GM12872 (cell line): ENCODE measurements at regions not wholly inside any gene's neighbourhood (a gene's known extent, or its start where the extent isn't known, plus 50 kb on each side); places are given as distances from the start of the nearest gene placed in this dataset.

Experiments used
- CTCF ChIP-seq: IDR thresholded peaks from 3 replicates; pipeline ENCODE4 v1.5.1; 2011; ENCODE audit warnings: low read depth, mild to moderate bottlenecking, low read length, moderate library complexity; ENCODE audit not compliant: insufficient read depth

GRCh38 chr14:98964171-98964570, 307.8 kb downstream of the BCL11B start:
- no peak for TF ChIP-seq CTCF

GRCh38 chr14:98965076-98965475, 306.9 kb downstream of the BCL11B start:
- no peak for TF ChIP-seq CTCF

DNA sequence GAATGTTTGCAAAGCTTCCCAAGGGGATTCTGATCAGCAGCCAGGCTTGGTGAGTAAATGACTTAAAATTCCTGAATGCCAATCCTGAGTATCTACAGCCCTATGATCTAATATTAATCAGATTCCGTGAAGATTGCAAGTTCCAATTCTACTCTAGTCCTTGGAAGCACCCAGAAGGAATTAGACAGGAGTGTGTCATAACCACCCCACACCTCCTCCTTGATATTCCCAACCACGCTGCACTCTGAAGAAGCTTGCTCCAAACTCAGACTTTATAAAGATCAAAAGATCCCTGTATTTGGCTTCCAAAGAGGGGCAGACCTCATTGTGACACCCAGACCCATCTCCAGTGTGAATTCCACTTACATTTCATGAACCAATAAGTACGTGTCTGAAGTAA, 306.0 kb downstream of the BCL11B start:
- TF ChIP-seq CTCF, result no peak

GRCh38 chr14:98966475-98967162, 305.4 kb downstream of the BCL11B start:
- no peak for TF ChIP-seq CTCF

DNA sequence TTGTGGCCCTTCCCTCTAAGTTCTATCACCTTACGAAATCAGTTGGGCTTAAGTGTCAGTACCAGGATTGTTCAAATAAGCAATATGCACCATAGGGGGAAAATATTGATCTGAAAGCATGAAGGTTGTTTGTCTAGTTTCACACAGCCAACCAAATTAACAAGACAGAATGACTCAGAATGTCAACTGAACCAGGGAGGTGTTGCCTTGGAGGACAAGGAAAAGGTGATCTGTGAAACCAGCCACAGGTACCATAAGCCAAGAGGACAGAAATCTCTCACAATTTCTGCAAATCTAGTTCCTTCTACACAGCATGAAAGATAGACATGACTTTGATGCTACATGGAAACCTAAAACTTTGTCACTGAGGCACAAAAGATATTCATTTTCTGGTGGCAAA, 297.9 kb downstream of the BCL11B start:
- TF ChIP-seq CTCF, result no peak

GRCh38 chr14:98976271-98976670, 295.7 kb downstream of the BCL11B start:
- no peak for TF ChIP-seq CTCF

DNA sequence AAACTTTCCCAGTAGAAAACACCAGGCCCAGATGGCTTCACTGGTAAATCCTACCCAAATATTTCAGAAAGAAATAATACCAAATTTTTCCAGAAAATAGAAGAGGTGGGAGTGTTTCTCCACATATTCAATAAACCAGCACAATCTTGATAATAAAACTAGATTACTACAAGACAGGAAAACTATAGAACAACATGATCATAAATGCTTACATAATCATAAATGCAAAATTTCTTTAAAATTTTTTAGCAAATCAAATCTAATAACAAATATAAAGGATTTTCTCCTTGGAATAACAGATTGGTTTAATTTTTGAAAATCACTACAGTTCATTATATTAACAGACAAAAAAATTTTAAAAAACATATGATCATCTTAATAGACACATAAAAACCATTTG, 294.5 kb downstream of the BCL11B start:
- TF ChIP-seq CTCF, result no peak
